ENCODE measurements at regions not wholly inside any gene's neighbourhood (a gene's known extent, or its start where the extent isn't known, plus 50 kb on each side); places are given as distances from the start of the nearest gene placed in this dataset.

- no peaks in the 10 kb centered on the region for H3K36me3 ChIP-seq (ENCODE audit: insufficient read depth, low read length)
- H3K4me3 ChIP-seq (ENCODE audit: insufficient read depth, low read depth, low read length): no peak overlapping the region
- H3K4me1 ChIP-seq (ENCODE audit: insufficient read depth, low read length): no peaks in the 10 kb centered on the region
- TF ChIP-seq, protein P1, sequence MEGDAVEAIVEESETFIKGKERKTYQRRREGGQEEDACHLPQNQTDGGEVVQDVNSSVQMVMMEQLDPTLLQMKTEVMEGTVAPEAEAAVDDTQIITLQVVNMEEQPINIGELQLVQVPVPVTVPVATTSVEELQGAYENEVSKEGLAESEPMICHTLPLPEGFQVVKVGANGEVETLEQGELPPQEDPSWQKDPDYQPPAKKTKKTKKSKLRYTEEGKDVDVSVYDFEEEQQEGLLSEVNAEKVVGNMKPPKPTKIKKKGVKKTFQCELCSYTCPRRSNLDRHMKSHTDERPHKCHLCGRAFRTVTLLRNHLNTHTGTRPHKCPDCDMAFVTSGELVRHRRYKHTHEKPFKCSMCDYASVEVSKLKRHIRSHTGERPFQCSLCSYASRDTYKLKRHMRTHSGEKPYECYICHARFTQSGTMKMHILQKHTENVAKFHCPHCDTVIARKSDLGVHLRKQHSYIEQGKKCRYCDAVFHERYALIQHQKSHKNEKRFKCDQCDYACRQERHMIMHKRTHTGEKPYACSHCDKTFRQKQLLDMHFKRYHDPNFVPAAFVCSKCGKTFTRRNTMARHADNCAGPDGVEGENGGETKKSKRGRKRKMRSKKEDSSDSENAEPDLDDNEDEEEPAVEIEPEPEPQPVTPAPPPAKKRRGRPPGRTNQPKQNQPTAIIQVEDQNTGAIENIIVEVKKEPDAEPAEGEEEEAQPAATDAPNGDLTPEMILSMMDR (IDR thresholded peaks at IDR 0.05; ENCODE audit: insufficient read depth, low read depth, low read length): no peak
- TF ChIP-seq EZH2 (IDR thresholded peaks at IDR 0.05; ENCODE audit: insufficient read depth, low read length): no peak
- Mint-ChIP-seq H3K9me3 (ENCODE audit: unreplicated experiment) (no peaks in the 10 kb centered on the region), H3K27ac (ENCODE audit: unreplicated experiment) (no peak overlapping the region), H3K36me3 (ENCODE audit: low read depth, unreplicated experiment) (no peaks in the 10 kb centered on the region), H3K27me3 (ENCODE audit: low read depth, unreplicated experiment) (no peaks in the 10 kb centered on the region), H3K4me1 (ENCODE audit: low read depth, unreplicated experiment) (no peaks in the 10 kb centered on the region), H3K4me3 (ENCODE audit: unreplicated experiment) (no peak overlapping the region)
- no peaks in the 10 kb centered on the region for H3K79me2 ChIP-seq (ENCODE audit: insufficient read depth, low read length)
- H3K27me3 ChIP-seq (ENCODE audit: insufficient read depth, low read length): no peaks in the 10 kb centered on the region
- no peak overlapping the region for H3K4me2 ChIP-seq (ENCODE audit: low read length)
- no peak overlapping the region for H3K9ac ChIP-seq (ENCODE audit: low read length)
- no peaks in the 10 kb centered on the region for H4K20me1 ChIP-seq (ENCODE audit: insufficient read depth, low read length)
- DNase-seq (ENCODE audit: low read depth): no peak
- H3K9me3 ChIP-seq (ENCODE audit: insufficient read depth, low read depth, low read length): no peaks in the 10 kb centered on the region
- no peak overlapping the region for H2AFZ ChIP-seq (ENCODE audit: low read depth, low read length)
- FAIRE-seq: no peak
- no peak overlapping the region for H3K27ac ChIP-seq (ENCODE audit: low read depth, low read length)
Measured at GRCh38 chr7:10637991-10638390, 335.7 kb upstream of the PHF14 start.

GRCh38 chr7:10643545-10643944, 330.1 kb upstream of the PHF14 start:
- H3K4me3 ChIP-seq (ENCODE audit: insufficient read depth, low read depth, low read length): no peak overlapping the region
- H3K27ac Mint-ChIP-seq (ENCODE audit: unreplicated experiment): no peak overlapping the region
- H3K79me2 ChIP-seq (ENCODE audit: insufficient read depth, low read length): no peaks in the 10 kb centered on the region
- H3K4me3 Mint-ChIP-seq (ENCODE audit: unreplicated experiment): no peak overlapping the region
- H3K9me3 Mint-ChIP-seq (ENCODE audit: unreplicated experiment): no peaks in the 10 kb centered on the region
- H3K36me3 Mint-ChIP-seq (ENCODE audit: low read depth, unreplicated experiment): no peaks in the 10 kb centered on the region
- no peaks in the 10 kb centered on the region for H3K27me3 ChIP-seq (ENCODE audit: insufficient read depth, low read length)
- FAIRE-seq: no peak
- no peak overlapping the region for H3K9ac ChIP-seq (ENCODE audit: low read length)
- H3K4me1 ChIP-seq (ENCODE audit: insufficient read depth, low read length): no peaks in the 10 kb centered on the region
- no peaks in the 10 kb centered on the region for H3K4me1 Mint-ChIP-seq (ENCODE audit: low read depth, unreplicated experiment)
- H3K27me3 Mint-ChIP-seq (ENCODE audit: low read depth, unreplicated experiment): no peaks in the 10 kb centered on the region
- H3K36me3 ChIP-seq (ENCODE audit: insufficient read depth, low read length): no peaks in the 10 kb centered on the region
- DNase-seq (ENCODE audit: low read depth): no peak
- no peak overlapping the region for H3K27ac ChIP-seq (ENCODE audit: low read depth, low read length)
- no peak overlapping the region for H2AFZ ChIP-seq (ENCODE audit: low read depth, low read length)
- no peaks in the 10 kb centered on the region for H4K20me1 ChIP-seq (ENCODE audit: insufficient read depth, low read length)
- H3K4me2 ChIP-seq (ENCODE audit: low read length): no peak overlapping the region
- no peaks in the 10 kb centered on the region for H3K9me3 ChIP-seq (ENCODE audit: insufficient read depth, low read depth, low read length)
- no peak for TF ChIP-seq EZH2 (IDR thresholded peaks at IDR 0.05; ENCODE audit: insufficient read depth, low read length)
- TF ChIP-seq, protein P1 (IDR thresholded peaks at IDR 0.05; ENCODE audit: insufficient read depth, low read depth, low read length): no peak

GRCh38 chr7:10644849-10645248, 328.8 kb upstream of the PHF14 start:
- H3K79me2 ChIP-seq (ENCODE audit: insufficient read depth, low read length): no peaks in the 10 kb centered on the region
- H3K9me3 ChIP-seq (ENCODE audit: insufficient read depth, low read depth, low read length): no peaks in the 10 kb centered on the region
- H3K27ac ChIP-seq (ENCODE audit: low read depth, low read length): no peak overlapping the region
- DNase-seq (ENCODE audit: low read depth) (no peak), FAIRE-seq (no peak)
- no peak overlapping the region for H3K27ac Mint-ChIP-seq (ENCODE audit: unreplicated experiment)
- H3K4me3 ChIP-seq (ENCODE audit: insufficient read depth, low read depth, low read length): no peak overlapping the region
- no peaks in the 10 kb centered on the region for H4K20me1 ChIP-seq (ENCODE audit: insufficient read depth, low read length)
- H3K27me3 ChIP-seq (ENCODE audit: insufficient read depth, low read length): no peaks in the 10 kb centered on the region
- no peaks in the 10 kb centered on the region for H3K4me1 ChIP-seq (ENCODE audit: insufficient read depth, low read length)
- H3K4me3 Mint-ChIP-seq (ENCODE audit: unreplicated experiment): no peak overlapping the region
- no peak overlapping the region for H3K4me2 ChIP-seq (ENCODE audit: low read length)
- H3K4me1 Mint-ChIP-seq (ENCODE audit: low read depth, unreplicated experiment): no peaks in the 10 kb centered on the region
- H3K36me3 ChIP-seq (ENCODE audit: insufficient read depth, low read length): no peaks in the 10 kb centered on the region
- no peak overlapping the region for H3K9ac ChIP-seq (ENCODE audit: low read length)
- no peak overlapping the region for H2AFZ ChIP-seq (ENCODE audit: low read depth, low read length)
- TF ChIP-seq, protein P1 (IDR thresholded peaks at IDR 0.05; ENCODE audit: insufficient read depth, low read depth, low read length): no peak
- no peak for TF ChIP-seq EZH2 (IDR thresholded peaks at IDR 0.05; ENCODE audit: insufficient read depth, low read length)
- H3K27me3 Mint-ChIP-seq (ENCODE audit: low read depth, unreplicated experiment): no peaks in the 10 kb centered on the region
- no peaks in the 10 kb centered on the region for H3K9me3 Mint-ChIP-seq (ENCODE audit: unreplicated experiment)
- H3K36me3 Mint-ChIP-seq (ENCODE audit: low read depth, unreplicated experiment): no peaks in the 10 kb centered on the region

Measured in astrocyte (in vitro differentiated cells and primary cell).